Caki2 (cell line): ENCODE measurements at regions not wholly inside any gene's neighbourhood (a gene's known extent, or its start where the extent isn't known, plus 50 kb on each side); places are given as distances from the start of the nearest gene placed in this dataset.
"Not testable (repeated sequence)": the region's sequence is repeated elsewhere in the genome, so short reads cannot be mapped to it uniquely, and the experiment has no call there.

ENCODE experiments used
- DNase-seq: peaks from one replicate; pipeline ENCODE4 v3.0.0-alpha.2; 2015; ENCODE audit warnings: low read depth
- in situ Hi-C: cut with HindIII; loops from 2 replicates; pipeline ENCODE4 v1.10.0; 2016; ENCODE audit warnings: low sequenced_read_pairs, low pct_unique_long_range_greater_than_20kb, mixed read lengths

DNA sequence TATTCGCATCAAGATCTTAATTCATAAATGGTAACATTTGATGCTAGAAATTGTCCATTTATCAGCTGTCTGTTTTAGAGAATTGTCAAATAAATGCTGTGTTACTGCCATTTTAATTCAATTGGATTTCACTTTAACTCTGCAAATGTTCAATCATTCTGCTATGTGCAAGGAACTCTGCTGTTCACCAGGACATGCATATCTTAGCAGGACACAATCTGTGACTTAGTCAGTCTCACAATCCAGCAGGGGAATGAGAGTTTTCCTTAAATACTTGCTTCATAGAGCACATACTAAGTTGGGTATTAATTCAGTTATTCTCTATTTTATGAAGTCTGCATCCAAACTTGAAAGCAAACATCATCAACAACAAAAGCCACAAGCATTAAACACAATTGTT, 488.7 kb upstream of the MEF2C start:
- no peak for DNase-seq
- in situ Hi-C loops = no loop called here

DNA sequence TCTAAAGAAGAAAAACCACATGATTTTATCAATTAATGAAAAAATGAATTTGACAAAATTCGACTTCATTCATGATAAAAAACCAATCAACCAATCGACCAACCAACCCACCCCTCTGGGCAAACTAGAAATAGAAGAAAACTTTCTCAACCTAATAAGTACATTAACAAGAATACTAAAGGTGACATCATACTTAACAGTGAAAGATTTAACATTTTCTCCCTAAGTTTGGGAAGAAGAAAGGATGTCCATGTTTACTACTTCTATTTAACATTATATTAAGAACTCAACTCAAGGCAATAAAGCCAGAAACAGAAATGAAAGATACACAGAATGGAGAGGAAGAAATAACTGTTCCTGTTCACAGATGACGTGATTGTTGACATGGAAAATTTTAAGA, 476.1 kb upstream of the MEF2C start:
- DNase-seq = no peak

DNA sequence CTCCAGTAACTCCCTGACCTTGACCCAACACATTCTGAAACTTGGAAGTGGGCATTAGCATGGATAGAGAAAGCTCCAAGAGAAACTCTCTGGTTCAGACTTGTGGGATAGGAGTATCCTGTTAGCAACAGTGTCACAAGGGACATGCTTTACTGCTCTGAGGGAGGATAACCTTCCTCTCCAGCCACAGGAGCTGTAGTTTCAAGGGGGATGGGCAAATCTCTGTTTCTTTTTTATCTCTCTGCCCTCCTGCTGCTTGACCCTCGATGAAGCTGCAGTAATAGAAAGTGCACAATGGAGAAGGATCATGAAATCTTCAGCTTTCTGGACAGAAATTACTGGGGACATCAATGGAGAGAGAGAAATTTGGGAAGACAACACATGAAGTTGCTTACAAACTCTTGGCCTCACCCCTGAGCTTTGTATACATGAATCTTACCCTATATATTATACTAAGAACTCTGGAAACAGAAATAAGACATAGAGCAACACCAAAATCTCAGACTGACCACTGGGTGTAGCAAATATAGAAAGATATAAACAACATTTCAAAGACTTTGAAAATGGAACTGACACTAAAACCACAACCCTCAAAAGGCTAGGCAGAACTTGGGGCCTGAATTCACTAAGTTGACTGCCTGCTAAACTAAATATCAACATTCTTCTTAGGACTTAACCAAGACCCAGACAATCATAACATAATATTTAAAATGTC, 471.0 kb upstream of the MEF2C start:
- DNase-seq = no peak
- in situ Hi-C loops = no loop called here

More for the DNA sequence above, 476.1 kb upstream of the MEF2C start:
- in situ Hi-C loops = no loop called here

DNA sequence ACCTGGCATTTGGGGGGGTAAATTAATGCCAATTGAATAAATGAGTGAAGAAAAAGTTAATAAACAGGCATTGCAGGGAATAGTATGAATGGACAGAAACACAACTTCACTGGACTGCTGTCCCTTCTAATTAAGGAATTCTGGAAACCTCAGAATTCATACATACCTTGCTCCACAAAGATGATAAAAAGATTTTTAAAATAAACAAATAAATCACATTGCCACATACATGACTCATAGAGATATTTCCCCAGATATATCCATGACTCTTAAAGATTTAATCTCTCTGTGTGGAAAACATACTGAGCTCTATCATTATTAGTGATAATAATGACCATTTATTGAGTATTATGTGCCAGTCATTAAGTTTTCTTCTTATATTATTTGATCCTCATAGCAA, 469.0 kb upstream of the MEF2C start:
- in situ Hi-C loops = no loop called here
- DNase-seq = no peak

DNA sequence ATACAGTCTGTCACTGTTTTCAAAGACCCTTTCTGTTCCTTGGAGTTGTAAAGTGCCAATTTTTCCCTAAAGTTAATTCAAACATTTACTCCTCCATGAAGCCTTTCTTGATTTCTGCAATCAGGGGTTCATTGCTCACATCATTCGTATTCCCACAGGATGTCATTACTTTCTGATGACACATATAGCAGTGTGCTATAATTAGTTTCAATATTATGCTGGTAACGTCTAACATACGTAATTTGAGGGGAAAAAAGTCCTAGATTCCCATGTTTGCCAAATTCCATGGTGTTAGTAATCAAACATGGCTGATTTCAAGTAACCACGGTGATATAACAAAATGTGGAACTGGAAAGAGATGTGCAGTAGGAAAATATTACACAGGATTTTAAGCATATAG, 468.2 kb upstream of the MEF2C start:
- in situ Hi-C loops = no loop called here
- DNase-seq = no peak

DNA sequence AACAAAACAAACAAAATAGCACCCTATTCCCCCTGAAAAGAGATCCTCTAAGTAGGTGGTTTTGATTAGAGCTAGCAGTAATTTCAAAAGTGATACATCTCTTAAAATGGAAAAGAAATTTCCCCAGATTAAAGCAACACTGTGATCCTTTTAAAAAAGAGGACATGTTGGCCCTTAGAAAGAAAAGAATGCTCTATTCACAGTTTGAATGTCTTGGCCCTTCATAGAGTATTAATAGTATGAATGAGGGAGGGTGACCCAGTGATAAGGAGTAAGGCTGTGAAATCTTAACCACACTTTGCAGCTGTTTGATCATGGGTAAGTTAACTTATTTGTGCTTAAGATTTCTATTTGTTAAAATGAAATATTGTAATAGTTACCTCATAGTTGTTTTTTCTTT, 467.7 kb upstream of the MEF2C start:
- DNase-seq = no peak
- in situ Hi-C loops = no loop called here

DNA sequence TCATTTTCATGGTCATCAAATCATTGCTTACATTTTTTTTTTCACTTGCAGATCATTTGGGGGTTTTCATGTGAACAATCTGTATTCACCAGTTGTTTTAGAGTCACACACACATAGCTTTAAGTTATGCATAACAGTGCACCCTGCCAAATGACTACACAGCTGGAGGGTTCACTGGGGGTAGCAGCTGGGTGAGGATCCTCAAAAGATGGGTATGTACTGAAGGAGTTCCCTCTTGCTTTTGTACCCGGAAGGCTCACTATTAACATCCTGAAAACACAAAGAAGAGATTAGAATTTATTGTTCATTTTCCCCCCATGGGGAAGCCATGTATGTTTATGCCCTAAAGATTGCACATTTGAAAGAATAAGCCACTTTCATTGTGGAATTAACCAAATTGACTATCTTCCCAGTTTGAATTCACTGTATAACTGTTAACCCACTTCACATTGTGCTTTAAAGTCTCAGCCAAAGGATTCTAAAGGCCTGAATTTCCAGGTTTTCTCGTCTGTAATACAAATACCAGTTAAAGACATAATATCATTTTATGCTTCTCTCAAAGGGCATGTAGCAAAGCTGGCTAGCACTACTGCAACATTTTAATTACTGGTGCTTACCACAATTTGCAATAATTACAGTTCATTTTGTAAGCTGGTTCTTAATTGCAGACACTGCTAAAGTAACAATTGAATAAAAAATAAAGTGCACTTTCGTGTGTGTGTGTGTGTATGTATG, 466.4 kb upstream of the MEF2C start:
- in situ Hi-C loops = no loop called here

DNA sequence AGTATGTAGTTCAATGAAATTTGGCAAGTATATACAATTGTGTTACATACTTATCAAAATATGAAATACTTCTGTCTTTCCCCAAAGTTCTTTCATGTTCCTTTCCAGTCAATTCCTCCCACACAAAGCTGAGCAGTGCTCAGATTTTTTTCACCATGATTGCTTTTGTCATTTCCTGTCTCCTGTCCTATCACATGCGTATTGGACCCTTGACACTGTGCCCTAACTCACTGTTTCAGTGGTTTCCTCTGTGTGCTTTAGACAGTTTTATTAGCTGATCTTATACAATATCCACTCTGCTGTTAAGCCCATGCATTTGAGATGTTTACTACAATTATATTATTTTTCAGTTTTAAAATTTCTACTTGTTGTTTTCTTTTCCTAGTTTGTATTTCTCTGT, 463.6 kb upstream of the MEF2C start:
- in situ Hi-C loops = no loop called here
- DNase-seq = no peak

More for the DNA sequence above, 466.4 kb upstream of the MEF2C start:
- no peak for DNase-seq

DNA sequence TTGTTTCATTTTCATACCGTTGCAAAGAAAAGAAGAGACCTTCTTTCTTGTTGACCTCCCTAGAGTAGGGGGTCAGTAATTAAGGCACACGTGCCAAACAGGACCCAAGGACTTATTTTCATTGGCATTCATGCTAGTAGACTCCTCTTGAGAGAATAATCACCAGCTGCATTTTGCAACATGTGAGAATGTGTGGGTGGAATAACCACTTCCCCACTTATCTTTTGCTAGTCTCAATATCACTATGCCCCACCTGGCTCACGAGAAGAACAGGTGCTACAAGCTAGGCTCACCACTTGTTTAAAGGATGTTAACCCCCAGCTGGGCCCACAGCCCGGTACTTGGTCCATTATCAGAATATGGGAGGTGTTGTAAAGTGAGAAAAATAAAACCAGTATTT, 460.7 kb upstream of the MEF2C start:
- in situ Hi-C loops = no loop called here
- DNase-seq = no peak

DNA sequence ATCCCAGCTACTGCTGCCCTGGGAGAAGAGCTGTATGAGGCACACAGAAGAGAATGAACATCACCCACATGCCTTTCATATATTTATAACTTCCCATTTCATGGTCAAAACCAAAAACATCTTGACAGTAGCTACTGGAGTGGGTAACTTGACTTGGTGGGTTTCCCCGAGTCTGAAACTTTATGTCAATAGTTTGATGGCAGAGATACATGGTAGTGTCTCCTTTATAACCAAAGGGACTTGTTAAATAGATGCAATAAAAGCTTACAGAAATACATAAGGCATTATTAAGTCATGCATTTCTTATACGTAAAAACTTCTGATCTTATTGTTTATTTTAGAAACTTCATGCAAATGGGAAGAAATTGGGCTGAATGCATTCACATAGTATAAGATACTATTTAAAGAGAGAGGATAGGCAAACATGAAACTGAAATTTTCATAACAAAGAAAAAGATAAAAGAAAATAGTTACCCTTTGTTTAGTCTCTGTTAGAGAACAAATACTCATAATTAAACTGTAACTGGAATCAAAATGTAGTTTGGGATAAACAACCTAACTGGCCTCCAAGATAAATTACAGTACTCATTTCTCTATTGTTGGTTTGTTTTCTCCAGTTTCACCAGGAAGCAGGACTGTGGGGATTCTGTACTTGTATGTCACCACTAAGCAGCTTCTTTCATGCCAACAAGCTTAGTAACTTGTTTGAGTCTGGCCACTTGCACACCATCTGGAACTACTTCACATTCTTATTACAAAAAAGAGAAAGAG, 459.3 kb upstream of the MEF2C start:
- in situ Hi-C loops = no loop called here
- no peak for DNase-seq

DNA sequence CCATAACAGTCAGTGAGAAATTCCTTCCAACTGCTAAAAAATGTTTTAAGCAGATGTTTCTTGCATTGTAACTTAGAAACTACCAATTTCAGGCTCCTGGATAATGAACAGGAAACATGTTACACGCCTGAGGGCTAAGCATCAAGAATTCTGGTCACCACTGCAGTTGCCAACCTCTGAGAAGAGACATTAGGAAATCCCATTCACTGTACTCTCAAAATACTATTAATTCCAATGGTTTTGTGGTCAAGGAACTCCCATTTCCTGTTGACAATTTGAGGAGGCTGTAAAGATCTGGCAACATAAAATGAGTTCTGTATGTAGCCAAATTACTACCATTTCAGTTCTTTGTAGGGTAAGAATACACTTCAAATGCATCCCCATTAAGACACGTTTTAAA, 456.0 kb upstream of the MEF2C start:
- no peak for DNase-seq
- in situ Hi-C loops = no loop called here

DNA sequence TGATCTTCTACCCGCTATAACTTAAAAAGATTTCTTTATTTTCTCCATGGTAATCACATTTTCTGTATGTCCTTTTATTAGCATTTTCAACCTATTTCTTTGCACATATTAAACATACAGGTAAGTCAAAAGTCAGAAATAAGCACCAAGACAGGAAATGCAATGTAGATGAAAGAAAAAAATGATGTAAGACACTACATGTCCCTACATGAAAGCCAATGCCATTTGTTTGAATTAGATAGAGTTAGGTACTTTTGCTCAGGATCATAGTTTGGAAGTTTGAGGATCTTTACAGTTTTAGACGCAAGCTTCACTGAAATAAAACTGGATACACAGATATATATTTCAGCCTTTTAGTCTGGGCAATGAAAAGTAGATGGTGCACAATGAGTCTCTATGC, 453.1 kb upstream of the MEF2C start:
- in situ Hi-C loops = no loop called here
- DNase-seq = no peak

DNA sequence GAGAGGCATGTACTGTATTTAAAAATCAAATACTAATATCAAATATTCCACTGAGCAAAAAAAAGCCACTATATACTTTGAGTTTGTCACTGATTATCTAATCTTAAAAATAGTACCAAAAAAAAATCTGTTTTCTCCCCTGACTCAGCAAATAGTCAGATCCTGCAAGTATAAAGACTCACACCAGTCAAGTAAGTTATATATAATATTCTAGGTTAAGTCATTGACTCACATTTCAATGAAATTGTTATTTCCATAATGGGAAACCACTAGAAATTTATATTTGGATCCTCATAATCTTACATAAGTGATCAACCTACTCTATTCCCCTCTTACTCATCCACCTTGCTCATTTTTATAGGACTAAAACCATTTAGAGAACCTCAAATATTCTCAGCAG, 447.2 kb upstream of the MEF2C start:
- in situ Hi-C loops = no loop called here
- DNase-seq = no peak

DNA sequence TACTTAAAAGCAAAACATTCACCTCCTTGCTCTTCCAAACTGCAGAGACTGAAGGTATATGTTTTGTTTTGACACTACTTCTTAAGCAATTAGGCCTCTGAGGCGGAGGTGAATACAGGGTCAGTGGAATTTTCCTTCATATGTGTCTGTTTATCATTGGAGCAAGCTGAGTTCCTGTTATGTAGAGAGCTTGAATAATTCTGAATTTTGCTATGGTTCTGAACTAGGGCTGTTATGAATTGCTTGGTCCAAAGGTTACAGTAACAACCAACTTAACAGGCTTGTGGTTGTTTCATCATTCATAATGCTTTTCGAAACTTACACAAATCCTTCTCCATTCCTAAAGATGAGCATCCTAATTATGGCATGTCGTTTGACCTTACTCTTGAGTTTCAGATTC, 444.6 kb upstream of the MEF2C start:
- no peak for DNase-seq
- in situ Hi-C loops = no loop called here

DNA sequence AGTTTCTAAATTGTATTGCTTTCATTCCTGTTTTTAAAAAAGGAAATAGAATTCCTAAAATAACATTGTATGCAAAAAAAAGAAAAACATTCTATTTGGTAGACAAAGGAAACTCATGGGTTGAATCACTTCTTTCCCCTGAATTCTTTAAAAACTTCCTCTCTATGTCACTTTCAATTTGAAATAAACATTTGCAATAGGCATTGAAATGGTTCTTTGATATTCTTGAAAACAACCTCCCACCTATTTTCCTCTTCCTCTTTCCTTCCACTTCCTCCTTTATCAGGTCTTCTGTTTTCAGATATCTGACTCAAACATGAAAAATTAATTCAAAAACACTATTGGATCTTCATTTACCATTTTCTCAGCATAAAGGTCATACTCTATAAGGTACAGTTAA, 442.0 kb upstream of the MEF2C start:
- in situ Hi-C loops = no loop called here
- DNase-seq = no peak

DNA sequence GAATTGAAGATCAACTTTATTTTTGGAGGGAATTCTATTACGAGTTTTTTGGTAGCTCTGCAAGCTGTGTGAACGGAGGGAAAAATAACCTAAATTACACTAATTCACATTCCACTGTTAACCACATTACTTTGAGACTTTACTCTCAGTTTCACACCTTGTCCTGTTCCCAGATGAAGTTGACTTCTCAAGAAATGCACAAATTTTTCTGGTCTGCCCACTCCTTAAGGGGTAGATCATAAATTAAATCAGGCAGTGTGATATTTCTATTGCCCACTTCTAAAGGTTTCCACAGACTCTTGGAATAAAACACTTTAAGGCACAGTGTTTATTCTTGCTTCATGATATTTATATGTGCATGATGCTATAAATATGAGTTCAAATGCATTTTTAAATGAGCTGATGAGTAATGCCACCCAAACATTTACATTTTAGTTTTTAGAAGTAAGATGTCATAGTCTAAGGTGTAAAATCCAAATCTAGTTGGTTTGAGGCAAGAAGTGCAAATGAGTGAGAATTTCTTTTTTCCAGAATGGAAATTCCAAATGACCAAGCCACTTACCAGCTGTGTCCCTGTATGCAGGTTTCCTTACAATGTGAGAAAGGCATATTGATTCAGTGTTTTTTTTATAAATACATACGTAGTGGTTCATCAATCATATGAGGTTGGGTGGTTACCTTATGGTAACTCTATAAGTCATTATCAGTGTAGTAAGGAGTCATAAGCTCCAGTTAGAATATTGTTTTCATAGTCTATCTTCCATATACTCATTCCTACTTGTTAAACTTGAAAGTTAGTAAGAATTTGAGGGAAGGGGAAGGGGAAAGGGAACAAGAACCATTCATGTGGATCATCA, 437.7 kb upstream of the MEF2C start:
- in situ Hi-C loops = no loop called here

DNA sequence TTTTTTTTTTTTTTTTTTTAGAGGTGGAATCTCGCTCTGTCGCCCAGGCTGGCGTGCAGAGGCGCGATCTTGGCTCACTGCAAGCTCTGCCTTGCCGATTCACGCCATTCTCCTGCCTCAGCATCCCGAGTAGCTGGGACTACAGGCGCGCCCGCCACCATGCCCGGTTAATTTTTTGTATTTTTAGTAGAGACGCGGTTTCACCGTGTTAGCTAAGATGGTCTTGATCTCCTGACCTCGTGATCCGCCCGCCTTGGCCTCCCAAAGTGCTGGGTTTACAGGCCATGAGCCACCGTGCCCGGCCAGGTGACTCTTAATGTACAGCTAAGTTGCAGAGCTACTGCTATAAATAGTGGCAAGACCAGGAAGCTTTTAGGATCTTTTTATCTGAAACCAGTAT, 434.9 kb upstream of the MEF2C start:
- DNase-seq, in situ Hi-C loops: not testable (repeated sequence)

More for the DNA sequence above, 437.7 kb upstream of the MEF2C start:
- no peak for DNase-seq

DNA sequence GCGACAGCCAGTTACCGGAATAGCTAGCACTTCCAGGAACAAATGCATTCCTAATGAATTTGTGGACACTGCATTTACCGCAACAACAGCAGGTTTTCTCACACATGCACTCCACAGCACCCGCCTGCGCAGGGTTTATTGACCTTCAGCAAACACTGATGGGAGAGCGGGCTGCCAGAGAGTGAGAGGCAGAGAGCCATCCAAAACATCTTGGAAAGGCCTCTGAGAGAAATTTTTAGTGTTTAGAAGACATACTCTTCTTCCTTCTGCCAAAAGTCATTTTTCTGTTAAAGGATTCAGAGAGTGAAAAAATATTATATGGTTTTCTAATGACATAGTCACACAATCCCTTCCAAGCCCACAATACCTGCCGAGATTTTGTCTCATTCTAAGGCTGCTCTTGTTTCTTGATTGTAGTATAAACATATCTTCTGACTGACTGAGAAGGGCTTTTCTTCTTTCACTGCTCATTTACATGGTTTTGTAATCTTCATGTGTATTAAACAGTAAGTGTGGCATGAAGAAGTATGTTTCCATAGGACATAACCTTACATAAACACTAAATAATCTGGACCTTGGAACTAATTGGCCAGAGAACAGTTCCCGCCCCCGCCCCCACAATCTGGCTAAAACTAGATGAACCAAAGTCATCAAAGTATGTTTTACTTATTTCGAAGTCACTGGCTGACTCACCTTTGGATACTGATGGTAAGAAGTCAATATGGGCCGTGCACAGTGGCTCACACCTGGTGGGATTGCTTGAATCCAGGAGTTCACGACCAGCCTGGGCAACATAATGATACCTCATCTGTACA, 432.5 kb upstream of the MEF2C start:
- DNase-seq = no peak
- in situ Hi-C loops = no loop called here
